GM18517 (cell line): ENCODE measurements at regions not wholly inside any gene's neighbourhood (a gene's known extent, or its start where the extent isn't known, plus 50 kb on each side); places are given as distances from the start of the nearest gene placed in this dataset.

Experiments
- ATAC-seq: cut with Tn5 transposase; IDR thresholded peaks from one replicate; pipeline ENCODE4 v1.9.1; 2021; ENCODE audit warnings: mild to moderate bottlenecking, moderate library complexity; ENCODE audit not compliant: unreplicated experiment

DNA sequence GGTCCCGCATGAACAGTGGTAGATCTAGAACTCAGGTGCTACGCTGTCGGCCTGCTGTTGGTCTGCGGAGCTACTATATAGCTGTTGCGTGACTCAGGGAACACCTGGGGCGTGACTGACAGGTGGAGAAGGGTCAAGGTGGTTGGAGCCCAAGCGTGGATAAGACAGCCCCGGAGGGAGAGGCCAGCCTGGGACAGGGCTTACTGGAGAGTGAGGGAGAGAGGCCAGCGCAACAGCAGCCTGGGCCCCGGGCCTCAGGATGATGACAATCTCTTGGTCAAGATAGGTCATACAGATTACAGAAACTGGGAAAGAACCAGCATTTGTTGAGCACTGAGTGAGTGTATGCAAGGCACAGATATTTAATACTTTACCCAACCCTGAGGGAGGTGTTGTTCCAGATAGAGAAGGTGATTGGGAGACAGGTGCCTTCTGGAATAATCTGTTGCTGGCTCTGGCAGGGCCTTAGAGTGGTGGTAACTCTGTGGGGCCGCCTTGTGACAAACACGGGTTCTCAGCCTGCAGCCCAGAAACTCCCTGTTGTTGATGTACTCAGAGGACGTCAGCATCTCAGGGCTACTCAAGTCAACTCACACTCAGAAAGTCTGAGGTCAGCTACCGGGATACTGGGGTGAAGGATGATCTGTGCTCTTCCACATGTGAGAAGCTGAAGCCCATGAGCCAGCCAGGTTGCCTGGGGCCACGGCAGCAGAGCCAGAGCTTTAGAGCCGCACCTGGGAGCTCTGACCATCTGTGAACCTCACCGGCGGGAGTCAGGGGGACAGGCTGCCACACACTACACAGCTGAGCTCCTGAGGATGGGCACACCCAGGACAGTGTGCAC lies 265.4 kb upstream of the HES1 start:
- no peak for ATAC-seq

DNA sequence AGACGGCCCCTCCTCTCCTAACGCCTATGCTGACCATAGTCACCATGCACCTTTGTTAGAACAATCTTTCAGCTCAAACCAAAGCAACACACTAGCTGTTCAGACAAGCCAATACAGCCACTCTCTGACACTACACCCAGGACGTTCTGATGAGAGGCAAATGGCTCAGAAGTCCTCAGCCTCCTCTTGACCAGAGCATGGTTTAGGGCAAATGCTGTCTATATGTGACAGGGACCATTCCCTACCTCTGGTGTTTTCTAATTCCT lies 264.8 kb upstream of the HES1 start:
- no peak for ATAC-seq

DNA sequence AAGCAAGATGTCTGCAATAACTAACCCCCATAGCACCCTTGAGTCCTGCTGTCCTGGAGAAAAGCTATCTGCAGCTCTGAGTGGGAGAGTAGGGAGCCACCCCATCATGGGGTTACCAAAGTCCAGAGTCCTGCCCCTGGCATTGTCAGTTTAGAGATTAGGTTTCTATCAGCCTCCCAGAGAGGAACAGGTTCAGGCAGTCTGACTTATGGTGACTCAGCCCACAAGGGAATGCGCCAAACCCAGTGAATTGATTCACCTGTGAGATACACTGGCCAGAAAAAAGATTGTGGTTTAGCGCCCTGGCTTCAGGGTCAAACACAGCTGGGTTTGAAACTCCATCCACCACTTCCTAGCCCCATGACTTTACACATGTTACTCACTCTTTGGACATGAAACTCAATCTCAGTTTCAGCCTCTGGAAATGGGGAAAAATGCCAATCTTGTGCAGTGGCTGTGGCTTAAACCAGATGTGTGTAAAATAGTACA lies 263.6 kb upstream of the HES1 start:
- peak; percentile 59 for ATAC-seq

DNA sequence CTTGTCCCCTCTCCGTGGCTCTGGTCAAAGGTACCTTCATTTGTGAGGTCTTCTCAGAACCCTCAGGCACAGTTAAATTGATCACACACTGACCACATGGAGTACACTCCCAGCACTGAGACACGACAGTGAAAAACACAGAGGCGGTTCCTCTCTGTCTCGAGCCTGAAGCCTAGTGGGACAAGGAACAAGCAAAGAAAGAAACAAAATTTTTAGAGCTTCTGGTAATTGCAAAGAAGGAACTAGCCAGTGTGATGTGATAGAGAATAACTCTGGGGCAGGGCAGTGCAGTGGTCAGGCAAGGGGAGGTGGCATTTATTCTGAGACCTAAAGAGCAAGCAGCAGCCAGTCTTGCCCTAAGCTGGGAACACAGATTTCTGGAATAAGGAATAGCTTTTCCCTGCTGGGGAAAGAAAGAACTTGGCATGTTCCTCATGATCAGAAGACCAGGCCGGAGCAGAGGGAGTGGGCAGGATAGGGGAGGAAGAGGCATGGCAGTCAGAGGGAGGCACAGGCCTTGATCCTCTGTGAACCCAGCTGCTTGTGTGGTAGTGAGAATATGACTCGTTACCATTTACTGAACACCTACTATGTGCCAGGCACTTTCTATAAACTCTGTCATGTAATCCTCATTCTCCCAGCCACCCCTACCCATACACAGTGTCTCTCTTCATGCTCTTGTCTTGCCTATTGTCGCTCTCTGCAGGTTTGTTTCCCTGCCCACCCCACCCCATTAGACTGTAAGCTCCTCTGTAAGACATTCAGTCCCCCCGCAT lies 262.3 kb upstream of the HES1 start:
- no peak for ATAC-seq

GRCh38 chr3:193874512-193874911 lies 261.4 kb upstream of the HES1 start:
- ATAC-seq: no peak

- ATAC-seq: no peak
These were observed 260.9 kb upstream of the HES1 start for GRCh38 chr3:193874997-193875593.

DNA sequence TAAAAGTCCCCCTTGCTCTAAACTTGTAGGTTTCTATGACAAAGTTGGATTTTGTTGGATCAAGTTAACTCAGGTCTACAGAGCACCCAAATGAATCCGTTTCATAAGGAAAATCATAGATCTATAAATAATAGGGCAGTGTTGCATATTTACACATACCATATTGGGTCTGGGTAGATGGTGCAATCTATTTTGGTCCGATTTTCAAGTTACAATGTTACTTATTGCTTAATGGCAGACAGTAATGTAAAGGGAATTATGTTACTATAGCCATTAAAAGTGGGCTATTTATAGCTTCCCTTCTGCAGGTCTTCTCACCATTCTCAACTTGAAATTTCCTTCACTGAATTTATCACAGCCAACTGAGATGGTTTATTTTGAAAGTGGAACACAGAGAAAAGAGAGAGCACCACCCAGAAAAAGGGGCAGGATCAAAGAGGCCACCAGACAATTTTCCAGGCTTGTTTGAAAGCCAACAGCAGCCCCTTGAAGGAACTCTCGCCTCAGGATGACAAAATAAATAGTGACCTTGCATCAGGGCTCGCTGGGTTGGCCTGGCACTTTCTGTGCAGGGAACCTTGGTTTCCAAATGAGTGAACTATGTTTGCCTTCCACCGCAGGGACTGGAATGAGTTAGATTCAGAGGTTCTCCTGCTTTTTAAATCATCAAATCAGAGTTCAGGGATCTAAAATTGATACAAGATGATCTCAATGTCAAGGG lies 260.2 kb upstream of the HES1 start:
- no peak for ATAC-seq

DNA sequence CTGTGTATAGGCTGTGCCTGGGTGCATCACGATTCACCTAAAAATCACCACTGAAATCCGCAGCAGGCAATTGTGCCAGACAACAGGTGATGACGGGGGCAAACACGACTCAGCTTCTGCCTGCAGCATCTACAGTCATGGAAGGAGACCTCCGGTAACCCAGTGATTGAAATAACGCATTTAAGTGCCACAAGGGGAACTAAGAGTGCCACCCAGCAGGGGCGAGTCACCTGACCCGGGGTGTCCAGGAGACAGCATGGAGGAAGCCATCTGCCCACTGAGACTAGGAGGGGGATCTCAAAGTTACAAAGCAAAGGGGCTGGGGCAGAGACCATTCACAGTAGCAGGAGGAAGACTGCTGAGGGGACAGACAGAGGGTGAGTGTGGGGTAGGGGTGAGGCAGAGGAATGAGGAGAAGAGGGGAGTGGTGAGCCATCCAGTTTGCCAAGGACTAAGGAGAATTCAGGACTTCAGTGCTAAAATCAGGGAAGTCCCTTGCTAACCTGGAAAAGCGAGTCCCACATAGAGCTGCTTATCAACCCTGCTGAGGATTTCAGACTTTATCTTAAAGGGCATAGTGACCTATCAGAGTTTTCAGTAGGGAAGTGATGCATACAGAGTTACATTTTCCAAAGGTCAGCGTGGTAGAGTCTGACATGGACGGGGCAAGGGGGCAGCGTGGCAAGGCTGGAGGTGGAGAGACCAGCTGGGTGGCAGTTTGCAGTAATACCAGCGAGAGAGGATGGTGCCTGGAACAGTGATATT lies 256.7 kb upstream of the HES1 start:
- no peak for ATAC-seq

- ATAC-seq: no peak
These were observed 256.1 kb upstream of the HES1 start for GRCh38 chr3:193879864-193880242.

DNA sequence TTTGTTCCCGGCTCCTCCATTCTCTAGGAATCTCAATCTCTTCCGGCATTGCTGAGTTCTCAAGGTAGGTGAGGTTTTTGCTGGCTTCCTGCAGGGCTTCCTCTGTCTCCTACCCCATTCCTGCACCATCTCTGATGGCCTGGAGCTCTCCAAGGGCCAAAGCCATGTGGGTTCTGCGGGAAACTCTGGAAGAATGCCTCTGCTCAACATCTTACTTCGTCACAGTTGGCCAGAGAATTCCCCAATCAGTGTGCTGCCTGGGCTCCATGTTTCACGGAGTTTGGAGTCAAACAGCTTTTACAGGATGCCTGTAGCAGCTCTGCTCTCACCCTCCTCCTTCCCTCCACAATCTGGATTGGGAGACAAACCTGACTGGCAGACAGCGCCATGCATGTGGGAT lies 253.9 kb upstream of the HES1 start:
- ATAC-seq: no peak

- ATAC-seq: no peak
These were observed 252.4 kb upstream of the HES1 start for GRCh38 chr3:193883551-193883950.

- ATAC-seq: no peak
These were observed 251.9 kb upstream of the HES1 start for GRCh38 chr3:193884027-193884426.

DNA sequence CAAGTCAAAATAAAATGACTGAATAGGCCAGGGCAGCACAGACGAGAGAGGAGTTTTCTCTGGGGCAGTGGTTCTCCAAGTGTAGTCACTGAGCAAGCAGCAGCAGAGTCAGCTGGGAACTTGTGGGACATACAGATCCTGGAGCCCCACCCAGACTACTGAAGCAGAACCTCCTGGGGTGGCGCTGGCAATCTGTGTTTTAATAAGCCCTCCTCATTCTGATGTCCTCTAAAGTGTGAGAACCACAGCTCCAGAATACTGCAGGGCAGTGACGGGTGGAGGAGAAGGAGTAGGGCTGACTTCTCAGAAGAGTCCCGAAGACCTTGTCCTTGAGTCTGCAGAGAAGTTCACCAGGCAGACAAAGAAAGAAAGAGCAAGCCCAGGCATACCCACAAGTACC lies 251.3 kb upstream of the HES1 start:
- no peak for ATAC-seq

GRCh38 chr3:193885832-193886231 lies 250.1 kb upstream of the HES1 start:
- no peak for ATAC-seq

GRCh38 chr3:193890016-193890897 lies 245.7 kb upstream of the HES1 start:
- no peak for ATAC-seq

DNA sequence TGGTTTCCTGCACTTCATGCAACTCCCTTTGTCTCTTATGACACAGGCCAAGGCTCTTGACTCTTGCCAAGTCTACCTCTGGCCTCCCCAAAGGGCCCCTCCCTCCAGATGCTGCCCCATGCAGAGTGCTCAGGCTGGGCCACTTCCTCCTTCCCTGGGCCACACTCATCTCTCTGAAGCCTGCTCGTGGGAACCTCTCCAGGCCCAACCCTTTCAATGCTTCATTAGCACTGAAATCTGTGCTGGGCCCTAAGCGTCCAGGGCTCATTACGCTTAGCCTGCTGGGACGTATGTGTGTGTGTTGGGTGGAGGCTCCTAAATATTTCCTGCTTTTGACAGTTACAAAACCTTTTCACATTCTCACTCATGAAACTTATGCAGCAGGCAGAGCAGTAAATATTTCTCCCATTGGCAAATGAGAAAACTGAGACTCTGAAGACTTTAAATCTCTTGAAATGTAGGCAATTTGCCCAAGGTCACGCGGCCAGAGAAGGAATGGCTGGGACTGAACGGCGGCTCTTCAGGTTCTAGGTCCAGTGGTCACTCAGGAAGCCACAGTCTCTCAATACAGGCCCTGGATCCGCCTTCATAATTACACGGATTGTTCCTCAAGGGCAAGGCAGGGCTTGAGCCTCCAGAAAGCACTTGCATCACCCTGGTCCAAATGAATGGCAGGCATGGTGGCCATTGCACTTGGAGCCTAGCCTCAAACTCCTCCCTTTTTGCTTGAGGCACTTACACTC lies 241.7 kb upstream of the HES1 start:
- no peak for ATAC-seq

- ATAC-seq: no peak
These were observed 240.5 kb upstream of the HES1 start for GRCh38 chr3:193895409-193895808.

- ATAC-seq: no peak
These were observed 239.5 kb upstream of the HES1 start for GRCh38 chr3:193896419-193896818.

DNA sequence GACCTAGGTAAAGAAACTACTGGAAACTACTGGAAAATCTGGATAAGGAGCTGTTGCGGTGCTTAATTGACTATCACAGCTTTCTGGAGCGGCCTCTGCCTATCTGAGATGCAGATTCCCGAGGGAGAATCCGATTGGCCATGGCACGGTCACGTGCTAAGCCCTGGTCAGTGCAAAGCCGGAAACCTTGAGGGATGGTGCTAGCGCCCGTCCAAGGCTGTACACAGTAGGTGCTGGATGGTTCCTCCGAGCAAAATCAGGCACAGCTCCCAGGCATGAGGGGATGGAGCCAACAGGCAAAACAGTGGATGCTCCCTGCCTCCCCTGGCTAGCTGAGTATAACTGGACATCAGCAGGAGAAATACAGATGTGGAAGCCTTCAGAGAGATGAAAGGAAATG lies 238.7 kb upstream of the HES1 start:
- no peak for ATAC-seq
